ENCODE measurements at regions not wholly inside any gene's neighbourhood (a gene's known extent, or its start where the extent isn't known, plus 50 kb on each side); places are given as distances from the start of the nearest gene placed in this dataset.
A peak's percentile ranks its signal among the peaks of the same experiment; 100 is the strongest.
"Not testable (repeated sequence)": the region's sequence is repeated elsewhere in the genome, so short reads cannot be mapped to it uniquely, and the experiment has no call there.

DNA sequence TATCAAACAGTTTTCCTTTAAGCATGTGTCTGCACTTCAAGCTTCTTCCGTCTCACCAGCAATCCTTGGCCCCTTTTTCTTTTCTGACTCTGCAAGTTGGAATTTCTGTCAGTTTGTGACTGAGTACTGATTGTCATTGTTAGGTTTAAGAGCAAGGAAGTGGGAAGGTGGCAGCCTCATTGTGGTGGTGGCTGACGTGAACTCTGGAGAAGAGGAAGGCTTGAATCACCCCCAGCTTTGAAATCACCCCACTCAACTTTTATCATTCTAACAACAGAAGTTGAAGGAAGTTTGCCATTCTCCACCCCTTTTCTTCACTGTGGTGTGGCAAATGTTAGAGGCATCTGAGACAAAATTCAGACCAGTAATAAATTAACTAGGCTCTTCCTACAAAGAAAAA is 231.6 kb upstream of the AGTR1 start:
- peak; percentile 73 for DNase-seq (ENCODE audit: low read depth, low spot score)

DNA sequence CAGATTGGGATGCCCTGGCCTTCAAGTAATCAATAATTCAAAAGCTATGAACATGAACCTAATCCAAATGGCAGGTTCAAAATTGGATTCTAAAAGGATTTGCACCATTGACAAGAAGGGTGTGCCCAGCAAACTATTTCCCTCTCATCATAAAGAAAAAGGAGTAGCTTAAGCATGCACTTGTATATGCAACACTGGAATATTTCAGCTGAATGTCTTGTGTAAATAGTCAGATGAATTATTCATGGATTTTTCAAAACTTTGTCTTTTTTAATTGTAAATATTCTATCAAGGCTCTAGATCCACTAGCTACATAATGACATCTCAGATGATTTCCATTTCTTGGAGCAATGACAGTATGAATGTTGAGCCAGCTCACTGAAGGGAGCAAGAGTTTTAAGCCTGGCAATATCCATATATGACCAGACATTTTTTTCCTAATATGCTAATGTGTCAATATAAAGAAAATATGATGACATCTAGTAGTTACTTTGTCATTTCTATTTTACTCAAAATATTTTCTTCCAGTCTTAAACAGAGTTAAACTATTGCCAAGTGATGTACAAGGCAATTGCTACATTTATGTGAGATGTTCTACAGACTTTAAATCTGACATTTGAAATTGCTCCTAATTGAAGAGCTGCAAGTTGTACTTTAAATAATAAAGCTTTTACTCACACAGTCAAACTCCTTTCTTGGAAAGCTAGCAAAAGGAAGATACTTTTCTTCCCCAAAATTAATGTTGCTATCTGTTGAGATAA is 230.5 kb upstream of the AGTR1 start:
- DNase-seq (ENCODE audit: low read depth, low spot score): no peak

DNA sequence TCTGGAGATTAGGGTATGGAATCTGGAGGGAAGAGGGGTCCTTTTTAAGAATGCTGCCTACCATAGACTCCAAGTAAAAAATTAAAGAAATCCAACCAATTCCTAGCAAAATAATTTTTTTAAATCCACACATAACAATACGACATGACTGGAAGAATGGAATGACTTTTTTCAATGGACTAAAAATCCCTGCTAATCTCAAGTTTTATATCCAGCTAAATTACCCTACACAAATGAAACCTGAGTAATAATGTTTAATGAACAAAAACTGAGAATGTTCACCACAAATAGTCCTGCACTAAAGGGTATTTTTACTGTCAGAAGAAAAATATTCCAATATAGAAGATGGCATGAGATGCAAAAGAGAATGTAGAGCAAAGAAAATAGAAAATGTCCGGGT is 220.3 kb upstream of the AGTR1 start:
- DNase-seq (ENCODE audit: low read depth, low spot score): no peak

DNA sequence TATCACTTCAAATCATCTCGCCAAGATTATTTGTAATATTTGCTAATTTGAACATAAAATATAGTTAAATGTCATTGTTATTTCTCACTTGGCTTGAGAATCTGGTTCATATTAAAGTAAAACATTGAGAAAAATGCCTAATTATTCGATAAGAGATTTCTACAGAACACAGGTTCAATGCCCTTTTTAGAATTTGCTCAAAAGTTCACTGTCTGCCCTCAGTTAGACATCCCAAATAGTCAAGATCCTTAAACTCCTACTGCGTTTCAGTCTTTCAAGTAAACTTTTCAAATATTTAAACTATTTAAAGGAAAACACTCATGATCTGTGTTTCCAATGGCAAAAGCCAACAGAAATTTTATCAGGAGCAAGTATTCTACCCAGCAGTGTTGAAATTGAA is 204.1 kb upstream of the AGTR1 start:
- DNase-seq (ENCODE audit: low read depth, low spot score): no peak

DNA sequence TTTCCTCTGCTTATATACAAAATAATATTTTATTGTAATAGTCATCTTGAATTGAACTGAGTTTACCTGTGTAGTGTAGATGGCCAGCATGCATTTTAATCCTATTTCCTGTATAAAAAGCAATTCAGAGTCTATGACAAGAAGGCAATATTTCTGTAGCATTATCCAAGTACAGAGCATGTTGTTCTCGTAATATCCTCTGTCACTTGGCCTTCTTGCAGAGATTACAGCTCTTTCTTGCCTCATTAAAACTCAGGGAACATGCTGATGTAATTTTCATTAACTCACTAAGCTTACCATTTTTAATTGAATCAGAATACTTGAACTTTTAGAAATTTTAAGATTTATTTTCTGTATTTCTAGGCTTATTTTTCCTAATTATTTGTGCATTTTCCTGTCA is 203.3 kb upstream of the AGTR1 start:
- no peak for DNase-seq (ENCODE audit: low read depth, low spot score)

DNA sequence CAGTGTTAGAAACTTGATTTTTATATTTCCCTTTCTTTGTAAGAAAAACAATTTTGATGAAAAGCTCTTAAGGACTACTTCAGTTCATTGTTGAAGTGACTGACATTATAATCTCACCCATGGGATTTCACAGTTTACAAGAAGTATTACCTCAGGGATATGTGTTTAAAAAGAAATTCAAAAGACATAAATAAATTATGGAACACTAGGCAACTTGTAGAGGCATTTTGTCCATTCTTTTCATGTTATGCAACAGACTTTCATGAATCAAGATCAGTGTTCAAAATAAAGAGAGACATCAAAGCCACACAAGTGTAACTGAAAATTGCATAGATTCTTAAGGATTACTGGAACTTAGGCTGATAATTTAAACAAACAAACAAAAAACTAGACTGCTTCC is 196.8 kb upstream of the AGTR1 start:
- no peak for DNase-seq (ENCODE audit: low read depth, low spot score)

DNA sequence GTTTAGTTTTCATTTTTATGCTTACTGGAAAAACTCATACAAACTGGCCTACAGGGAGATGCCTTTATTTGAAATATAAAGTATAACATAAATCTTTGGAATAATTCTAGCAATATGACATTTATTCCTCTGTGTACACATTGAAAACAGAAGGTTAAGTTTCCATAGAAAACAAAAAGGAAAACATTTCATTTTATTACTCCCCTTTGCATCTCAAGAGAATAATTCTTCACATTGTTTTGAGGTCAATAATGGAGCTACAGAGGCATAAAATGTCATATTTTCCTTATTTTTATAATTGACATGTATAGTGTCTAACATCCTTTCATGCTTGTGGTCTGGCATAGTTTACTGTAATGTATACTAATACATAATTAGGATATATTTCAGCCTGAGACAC is 187.6 kb upstream of the AGTR1 start:
- DNase-seq (ENCODE audit: low read depth, low spot score): no peak

DNA sequence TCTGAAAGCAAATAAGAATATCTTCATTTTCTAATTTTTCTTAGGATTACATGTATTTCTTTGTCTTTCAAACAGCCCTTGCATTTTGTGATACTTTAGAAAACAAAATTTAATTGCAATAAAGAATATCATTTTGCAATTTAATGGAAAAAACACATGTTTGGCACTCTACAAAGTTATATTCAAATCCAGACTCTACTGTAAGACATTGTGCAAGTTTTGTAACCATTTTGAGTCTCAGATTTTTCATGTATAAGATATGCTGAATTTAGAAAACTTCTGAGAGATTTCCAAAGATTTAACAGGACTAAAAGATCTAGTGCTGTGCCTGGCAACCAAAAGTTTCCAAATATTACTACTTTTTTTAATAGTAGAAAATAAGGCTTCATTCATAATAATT is 187.1 kb upstream of the AGTR1 start:
- no peak for DNase-seq (ENCODE audit: low read depth, low spot score)

DNA sequence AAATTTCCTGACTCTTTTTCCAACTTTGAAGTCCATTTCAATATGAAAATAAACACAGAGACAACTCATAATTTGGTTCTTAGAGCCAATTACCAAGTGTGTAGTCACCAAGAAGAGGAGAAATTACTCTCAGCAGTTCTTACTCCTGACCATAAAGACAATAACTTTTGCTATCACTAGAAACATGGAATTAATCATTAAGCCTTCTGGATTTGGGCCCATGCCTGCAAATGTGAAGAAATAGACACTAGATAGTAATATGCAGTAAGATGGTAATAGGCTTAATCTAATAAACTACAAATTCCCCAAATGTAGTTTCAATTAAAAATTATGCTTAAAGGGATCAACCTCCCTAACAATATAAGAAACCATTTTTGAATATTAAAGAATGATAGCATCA is 185.1 kb upstream of the AGTR1 start:
- DNase-seq (ENCODE audit: low read depth, low spot score): no peak

DNA sequence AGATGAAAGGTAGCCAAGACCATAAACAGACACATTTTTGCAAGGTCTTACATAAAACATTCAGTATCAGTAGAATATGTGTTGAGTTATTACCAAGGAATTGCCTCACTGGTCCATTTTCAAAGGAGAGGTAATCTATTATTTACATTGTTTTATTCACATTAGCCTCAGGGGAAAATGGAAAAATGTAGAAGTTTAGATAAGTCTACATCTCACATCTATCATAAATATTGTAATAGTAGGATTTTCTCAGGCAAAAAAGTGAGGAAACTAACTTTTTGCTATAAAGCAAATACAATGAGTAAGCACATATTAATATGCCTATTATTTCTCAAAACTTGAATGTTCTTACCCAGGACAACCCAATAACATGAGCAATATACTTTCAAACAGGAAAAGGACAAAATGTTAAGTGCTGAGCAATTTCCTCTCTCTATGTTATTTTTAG is 184.6 kb upstream of the AGTR1 start:
- no peak for DNase-seq (ENCODE audit: low read depth, low spot score)

DNA sequence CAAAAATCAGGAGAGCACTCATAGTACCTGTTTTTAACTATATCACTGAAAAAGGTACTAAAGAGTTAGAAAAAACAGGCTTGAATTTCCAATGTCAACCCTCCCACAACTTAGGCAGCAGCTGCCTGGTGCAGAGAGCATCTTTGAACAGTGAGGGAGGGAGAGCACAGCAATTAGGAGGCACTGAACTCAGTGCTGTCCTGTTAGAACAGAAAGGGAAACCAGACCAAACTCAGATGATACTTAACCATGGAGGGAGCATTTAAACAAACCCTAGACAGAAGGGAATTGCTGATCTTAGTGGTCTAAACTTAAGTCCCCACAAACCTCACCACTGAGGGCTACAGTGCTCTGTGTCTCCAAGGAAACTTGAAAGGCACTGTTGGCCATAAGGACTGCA is 179.2 kb upstream of the AGTR1 start:
- DNase-seq (ENCODE audit: low read depth, low spot score): no peak

DNA sequence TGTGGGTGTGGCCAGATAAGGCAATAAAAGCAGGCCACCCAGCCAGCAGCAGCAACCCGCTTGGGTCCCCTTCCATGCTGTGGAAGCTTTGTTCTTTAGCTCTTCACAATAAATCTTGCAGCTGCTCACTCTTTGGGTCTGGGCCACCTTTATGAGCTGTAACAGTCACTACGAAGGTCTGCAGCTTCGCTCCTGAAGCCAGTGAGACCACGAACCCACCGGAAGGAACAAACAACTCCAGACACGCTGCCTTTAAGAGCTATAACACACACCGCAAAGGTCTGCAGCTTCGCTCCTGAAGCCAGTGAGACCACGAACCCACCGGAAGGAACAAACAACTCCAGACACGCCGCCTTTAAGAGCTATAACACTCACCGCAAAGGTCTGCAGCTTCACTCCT is 172.1 kb upstream of the AGTR1 start:
- not testable (repeated sequence) for DNase-seq (ENCODE audit: low read depth, low spot score)

DNA sequence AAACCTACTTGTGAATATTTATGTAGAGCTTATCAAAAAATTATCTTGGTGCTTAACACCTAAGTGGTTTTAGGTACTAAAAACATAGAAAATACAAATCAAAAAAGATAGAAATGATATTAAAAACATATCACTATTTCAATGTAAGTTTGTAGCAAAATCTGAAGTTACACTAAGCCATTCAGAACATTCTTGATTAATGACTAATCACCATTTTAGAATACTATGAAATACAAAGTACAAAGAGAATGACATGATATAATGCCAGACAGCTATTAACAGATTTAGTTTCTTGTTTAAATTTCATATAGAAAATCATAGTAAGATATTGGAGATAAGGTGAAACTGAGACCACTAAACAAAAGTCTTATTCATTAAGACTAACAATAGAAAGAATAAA is 169.7 kb upstream of the AGTR1 start:
- peak; percentile 8 for DNase-seq (ENCODE audit: low read depth, low spot score)

DNA sequence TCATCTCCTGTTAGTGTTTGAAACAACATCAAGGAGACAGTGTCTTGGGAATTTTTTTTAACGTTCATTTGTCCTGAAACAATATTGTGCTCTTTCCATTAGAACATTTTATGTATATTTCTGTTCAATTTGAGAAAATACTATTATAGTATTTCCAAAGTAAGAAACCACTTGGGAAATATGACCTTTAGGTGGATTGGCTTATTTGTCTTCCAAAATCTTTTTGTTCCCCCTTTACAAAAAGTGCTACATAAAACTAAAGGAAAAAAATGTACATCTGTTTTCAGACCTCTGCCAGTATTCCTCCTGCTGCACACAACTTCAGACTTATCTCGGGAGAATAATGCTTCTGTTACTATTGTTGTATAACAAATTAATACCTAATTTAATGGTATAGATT is 165.9 kb upstream of the AGTR1 start:
- DNase-seq (ENCODE audit: low read depth, low spot score): no peak

DNA sequence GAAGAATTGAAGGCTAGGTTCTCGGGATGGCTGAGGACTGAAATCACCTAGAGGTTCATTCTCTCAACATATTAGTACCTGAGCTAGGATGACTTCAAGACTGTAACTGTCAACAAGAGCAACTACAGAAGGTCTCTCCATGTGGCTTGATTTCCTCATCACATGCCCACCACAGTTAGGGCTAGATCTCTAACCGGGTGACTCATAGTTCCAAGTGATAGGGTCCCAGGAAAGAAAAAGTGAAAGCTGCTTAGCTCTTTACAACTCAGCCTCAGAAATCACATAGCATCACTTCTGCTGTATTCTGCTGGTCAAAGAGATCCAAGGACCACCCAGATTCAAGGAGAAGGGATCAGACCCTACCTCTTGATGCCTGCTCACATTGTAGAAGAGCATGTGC is 165.4 kb upstream of the AGTR1 start:
- DNase-seq (ENCODE audit: low read depth, low spot score): peak; percentile 8

DNA sequence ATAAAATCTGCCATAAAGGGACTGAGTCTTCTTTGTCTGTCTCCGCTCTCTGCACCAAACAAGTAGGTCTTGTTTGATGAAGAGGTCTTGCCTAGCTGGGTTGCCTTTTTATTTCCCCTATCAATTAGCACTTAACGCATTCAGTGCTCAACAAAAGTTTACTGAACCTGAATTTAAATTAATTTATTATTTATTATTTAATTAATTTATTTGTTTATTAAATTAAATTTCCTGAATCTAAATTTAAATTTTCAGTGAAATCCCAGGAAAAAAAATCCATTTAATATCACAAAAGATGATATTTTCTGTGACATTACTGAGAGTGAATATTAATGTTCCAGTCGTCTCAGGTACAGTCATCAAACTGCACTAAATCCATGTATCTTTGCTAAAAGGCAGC is 164.9 kb upstream of the AGTR1 start:
- no peak for DNase-seq (ENCODE audit: low read depth, low spot score)

DNA sequence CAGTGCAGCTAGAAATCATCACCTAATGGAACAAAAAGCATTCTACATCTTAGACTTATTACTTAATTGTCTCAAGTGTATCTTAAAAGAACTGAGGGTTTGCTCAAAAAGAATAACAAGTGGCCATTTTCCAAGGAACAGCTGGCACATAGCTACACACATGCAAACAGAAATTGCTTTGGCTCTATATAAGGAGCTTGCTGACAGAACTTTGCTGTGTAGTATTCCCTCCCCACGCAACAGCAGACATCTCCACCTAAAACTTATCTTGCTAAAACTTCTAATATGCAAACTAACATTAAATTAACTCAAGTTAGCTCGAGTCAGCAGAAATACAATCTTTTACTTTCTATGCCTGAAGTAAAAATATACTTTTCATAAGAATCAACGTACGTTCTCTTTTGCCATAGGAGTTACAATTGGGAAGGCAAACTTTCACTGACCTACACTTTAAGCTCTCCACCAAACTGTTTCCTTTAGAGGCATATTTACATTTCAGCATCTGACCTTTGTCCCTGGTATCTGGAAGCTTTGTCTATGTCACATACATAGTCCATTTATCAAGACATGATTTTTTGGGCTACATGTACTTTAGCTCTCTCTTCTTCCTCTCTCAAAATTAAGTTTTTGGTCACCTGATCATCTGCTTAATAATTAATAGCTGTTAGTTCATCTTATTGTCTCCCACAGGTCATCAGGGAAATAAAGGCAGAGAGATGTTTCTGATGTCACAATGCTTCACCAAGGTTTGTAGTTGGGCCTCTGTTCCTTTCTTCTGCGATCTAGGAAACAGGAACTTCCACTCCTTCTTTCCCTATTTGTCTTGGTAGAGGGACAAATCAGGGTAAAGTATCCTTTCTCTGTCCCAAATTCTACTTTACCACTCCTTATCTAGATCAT is 163.4 kb upstream of the AGTR1 start:
- DNase-seq (ENCODE audit: low read depth, low spot score): no peak

DNA sequence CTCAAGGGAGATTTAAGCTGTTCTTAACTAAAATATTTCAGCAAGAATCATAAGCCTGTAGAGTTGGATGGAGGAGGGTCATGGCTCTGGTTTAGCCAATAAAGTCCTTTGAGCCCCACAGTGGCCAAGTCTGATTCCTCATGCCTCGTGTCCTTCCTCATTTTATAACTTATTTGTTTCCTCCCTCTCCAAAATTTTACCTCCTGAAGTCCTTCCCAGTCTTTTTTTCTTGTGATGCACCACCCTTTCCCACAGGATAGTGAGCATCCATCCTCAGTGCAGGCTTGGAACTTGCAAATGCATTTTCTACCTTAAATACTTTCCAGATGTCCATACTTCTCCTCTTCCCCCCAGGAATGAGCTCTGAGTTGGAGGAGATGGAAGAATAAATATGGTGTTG is 162.7 kb upstream of the AGTR1 start:
- DNase-seq (ENCODE audit: low read depth, low spot score): no peak

DNA sequence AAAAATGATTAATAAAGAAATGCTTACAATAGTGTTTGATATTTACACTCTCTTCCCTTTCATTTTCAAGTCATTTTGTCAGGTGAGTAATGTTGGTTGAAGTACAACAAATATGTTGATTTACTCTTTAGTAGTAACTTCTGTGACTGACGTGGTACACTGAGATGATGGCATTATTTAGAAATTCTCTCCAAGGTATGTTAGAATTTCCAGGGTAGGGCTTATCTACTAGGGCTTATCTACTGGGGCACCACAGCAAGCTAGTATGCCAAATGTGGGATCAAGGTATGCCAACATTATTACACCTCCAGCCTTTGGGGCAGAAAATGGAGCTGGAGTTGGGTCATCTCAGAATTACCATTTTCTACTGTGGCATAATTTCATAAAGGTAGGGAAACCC is 157.4 kb upstream of the AGTR1 start:
- no peak for DNase-seq (ENCODE audit: low read depth, low spot score)

DNA sequence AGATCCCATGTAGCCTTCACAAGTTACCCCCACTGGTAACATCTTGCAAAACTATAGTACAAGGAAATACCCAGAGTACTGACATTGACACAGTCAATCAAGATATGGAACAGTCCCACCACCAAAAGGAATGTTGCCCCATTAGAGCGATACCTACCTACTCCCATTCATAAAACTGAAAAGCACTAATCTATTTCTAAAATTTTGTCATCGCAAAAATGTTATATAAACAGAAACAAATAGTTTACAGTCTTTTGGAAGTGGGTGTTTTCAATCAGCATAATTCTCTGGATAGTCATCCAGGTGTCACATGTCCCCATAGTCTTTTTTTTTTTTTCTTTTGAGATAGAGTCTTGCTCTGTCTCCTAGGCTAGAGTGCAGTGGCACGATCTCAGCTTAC is 156.9 kb upstream of the AGTR1 start:
- no peak for DNase-seq (ENCODE audit: low read depth, low spot score)

DNA sequence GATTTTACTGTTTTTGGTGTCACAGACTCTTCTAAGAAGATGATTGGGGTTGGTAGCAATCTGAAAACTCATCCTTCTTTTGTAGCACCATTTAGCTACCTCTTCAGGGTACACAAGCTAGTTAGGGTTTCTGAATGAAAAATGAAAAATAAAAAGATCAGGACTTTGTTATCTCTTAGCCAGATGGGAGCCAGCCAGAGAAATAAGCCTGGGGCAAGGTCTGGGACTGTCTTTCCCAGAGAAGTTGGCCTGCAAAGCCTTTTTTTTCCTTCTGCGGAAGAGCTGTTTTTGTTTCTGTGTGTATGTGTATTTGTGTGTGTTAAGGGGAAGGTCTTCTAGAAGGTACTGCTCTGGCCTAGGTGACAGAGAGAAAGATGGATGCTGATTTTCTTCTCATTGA is 150.7 kb upstream of the AGTR1 start:
- no peak for DNase-seq (ENCODE audit: low read depth, low spot score)

DNA sequence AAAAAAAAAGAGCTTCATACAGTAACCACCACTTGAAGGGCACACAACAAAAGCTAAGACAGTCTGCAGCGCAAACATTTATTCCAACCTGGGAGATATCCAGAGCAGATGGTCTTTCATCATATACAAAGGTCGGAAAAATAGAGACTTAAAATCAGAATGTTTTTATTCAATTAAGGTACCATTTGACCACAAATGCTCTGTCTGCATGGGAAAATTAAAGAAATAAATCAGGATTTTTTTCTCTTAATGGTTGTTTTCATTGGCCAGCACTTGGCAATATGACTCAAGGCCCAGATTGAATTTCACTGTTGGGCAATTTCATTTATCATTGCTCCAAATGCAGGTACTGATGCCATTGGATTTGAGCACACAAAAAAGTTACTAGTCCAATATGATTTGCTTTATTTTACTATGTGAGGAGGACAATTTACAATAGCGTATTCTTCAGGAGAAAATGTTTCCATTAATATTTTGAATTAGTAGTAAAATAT is 145.9 kb upstream of the AGTR1 start:
- no peak for DNase-seq (ENCODE audit: low read depth, low spot score)

DNA sequence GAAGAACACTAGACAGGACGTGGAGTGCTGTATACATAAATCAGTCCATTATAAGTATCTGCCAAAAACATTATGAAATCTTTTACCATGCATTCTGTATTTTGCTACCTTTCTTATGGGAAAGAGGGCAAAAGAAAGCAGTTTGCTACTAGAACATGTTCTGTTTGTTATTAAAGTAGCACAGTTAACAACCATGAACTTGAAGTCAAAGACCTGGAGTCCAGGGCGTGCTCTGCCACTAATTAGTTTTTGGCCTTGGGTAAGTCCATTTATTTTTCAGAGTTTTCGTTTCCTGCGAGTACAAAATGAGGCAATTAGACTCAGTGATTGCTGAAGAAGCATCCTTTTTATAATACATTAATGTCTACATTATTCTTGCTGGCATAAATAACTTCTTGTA is 143.3 kb upstream of the AGTR1 start:
- DNase-seq (ENCODE audit: low read depth, low spot score): no peak

Data from astrocyte of the hippocampus (primary cell).